ENCODE measurements at regions not wholly inside any gene's neighbourhood (a gene's known extent, or its start where the extent isn't known, plus 50 kb on each side); places are given as distances from the start of the nearest gene placed in this dataset.
A peak's percentile ranks its signal among the peaks of the same experiment; 100 is the strongest.

DNA sequence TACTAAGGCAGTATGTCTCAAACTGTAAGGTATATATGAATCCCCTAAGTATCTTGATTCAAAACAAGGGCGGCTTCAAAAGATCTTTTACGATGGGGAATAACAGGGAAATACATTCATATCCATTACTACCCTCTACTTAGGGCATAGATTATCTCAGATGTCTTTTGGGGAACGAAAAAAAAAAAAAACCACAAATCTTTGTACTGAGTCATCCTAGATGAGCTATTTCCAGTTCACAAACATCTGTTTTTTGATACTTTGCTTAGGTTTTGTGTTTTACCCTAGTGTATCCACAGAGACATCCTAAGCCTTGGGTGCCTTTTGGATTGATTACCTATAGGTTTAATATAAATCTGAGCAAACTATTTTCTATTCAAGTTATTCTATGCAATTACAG is 457.2 kb downstream of the NLGN4X start:
- Histone ChIP-seq H3K27me3 (ENCODE audit: control insufficient read depth, insufficient read depth, low read length) (no peaks in the 10 kb centered on the region), H3K4me1 (ENCODE audit: control insufficient read depth, insufficient read depth, low read length) (no peaks in the 10 kb centered on the region), H3K27ac (ENCODE audit: low read length) (no peak overlapping the region), H3K4me3 (ENCODE audit: low read length) (no peak overlapping the region), H3K36me3 (ENCODE audit: control insufficient read depth, insufficient read depth, low read length) (no peaks in the 10 kb centered on the region), H3K9me3 (ENCODE audit: control insufficient read depth, low read depth, low read length) (no peaks in the 10 kb centered on the region)
- DNase-seq = no peak
- WGBS (ENCODE audit: insufficient coverage, low lambda C conversion rate) = no CpG with 5 or more reads among the region's 3 CpGs

- Histone ChIP-seq H3K27ac (ENCODE audit: low read length) (no peak overlapping the region), H3K27me3 (ENCODE audit: control insufficient read depth, insufficient read depth, low read length) (no peaks in the 10 kb centered on the region)
- WGBS (ENCODE audit: insufficient coverage, low lambda C conversion rate) = 100% methylated on average over 1 of the region's 4 CpGs
These were observed 472.1 kb downstream of the NLGN4X start for GRCh38 chrX:5756616-5757015.

DNA sequence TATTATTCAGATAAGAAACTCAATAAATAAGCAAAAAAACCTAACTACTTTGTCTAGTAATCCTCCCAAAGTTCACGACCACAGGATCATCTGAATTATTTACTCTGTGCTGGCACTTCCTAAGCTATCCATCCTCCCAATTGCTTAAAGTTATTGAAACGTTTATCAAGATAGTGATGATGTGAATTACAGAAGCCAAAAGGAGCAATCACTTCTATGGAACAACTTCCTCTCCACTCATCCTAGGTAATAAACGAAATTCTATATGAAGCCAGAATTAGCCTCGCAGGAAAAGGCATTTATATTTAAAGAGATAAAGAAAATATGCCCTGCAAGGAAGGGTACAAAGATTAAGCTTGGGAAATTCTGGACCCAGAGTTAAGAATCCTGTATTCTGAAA is 475.4 kb downstream of the NLGN4X start:
- Histone ChIP-seq H3K9me3 (ENCODE audit: control insufficient read depth, low read depth, low read length) (no peaks in the 10 kb centered on the region), H3K36me3 (ENCODE audit: control insufficient read depth, insufficient read depth, low read length) (no peaks in the 10 kb centered on the region), H3K27ac (ENCODE audit: low read length) (no peak overlapping the region), H3K4me1 (ENCODE audit: control insufficient read depth, insufficient read depth, low read length) (no peaks in the 10 kb centered on the region), H3K4me3 (ENCODE audit: low read length) (no peak overlapping the region), H3K27me3 (ENCODE audit: control insufficient read depth, insufficient read depth, low read length) (no peaks in the 10 kb centered on the region)
- no CpG with 5 or more reads among the region's 4 CpGs for WGBS (ENCODE audit: insufficient coverage, low lambda C conversion rate)
- DNase-seq = no peak

More at GRCh38 chrX:5756616-5757015, 472.1 kb downstream of the NLGN4X start:
- no peaks in the 10 kb centered on the region for H3K4me1 ChIP-seq (ENCODE audit: control insufficient read depth, insufficient read depth, low read length)
- no peaks in the 10 kb centered on the region for H3K9me3 ChIP-seq (ENCODE audit: control insufficient read depth, low read depth, low read length)
- H3K36me3 ChIP-seq (ENCODE audit: control insufficient read depth, insufficient read depth, low read length) = no peaks in the 10 kb centered on the region
- H3K4me3 ChIP-seq (ENCODE audit: low read length) = no peak overlapping the region
- DNase-seq = no peak

- no peak overlapping the region for H3K4me3 ChIP-seq (ENCODE audit: low read length)
These were observed 475.8 kb downstream of the NLGN4X start for GRCh38 chrX:5752831-5753230.

DNA sequence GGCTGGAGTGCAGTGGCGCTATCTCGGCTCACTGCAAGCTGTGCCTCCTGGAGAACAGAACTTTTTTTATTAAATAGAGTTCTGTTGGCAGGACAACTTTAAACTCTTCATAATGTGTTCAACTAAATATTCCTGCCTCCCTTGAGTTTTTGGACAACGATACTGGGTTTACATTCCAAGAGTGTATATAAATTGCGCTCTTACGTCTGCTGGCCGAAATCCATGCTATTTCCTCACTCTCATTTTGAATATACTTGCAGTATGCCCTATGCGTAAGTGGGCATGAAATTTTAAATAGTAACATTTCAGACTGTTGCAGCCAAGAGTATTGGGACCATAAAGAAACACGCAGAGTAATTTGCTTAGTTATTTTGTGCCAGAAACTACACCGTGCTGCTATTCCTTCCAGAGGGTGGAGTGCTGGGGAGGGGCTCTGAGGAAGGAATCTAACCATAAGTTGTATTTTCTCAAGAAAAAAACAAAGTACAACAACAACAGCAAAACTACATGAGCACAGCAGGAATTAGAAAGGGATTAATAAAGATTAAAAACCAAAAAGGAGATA is 480.0 kb downstream of the NLGN4X start:
- no peak overlapping the region for H3K4me3 ChIP-seq (ENCODE audit: low read length)
- WGBS (ENCODE audit: insufficient coverage, low lambda C conversion rate) = no CpG with 5 or more reads among the region's 9 CpGs
- no peaks in the 10 kb centered on the region for H3K27me3 ChIP-seq (ENCODE audit: control insufficient read depth, insufficient read depth, low read length)
- no peak overlapping the region for H3K27ac ChIP-seq (ENCODE audit: low read length)
- no peaks in the 10 kb centered on the region for H3K36me3 ChIP-seq (ENCODE audit: control insufficient read depth, insufficient read depth, low read length)
- H3K9me3 ChIP-seq (ENCODE audit: control insufficient read depth, low read depth, low read length) = no peaks in the 10 kb centered on the region
- DNase-seq = peak; percentile 9 to 11
- H3K4me1 ChIP-seq (ENCODE audit: control insufficient read depth, insufficient read depth, low read length) = no peaks in the 10 kb centered on the region

More at GRCh38 chrX:5752831-5753230, 475.8 kb downstream of the NLGN4X start:
- no peak for DNase-seq
- Histone ChIP-seq H3K27me3 (ENCODE audit: control insufficient read depth, insufficient read depth, low read length) (no peaks in the 10 kb centered on the region), H3K27ac (ENCODE audit: low read length) (no peak overlapping the region), H3K4me1 (ENCODE audit: control insufficient read depth, insufficient read depth, low read length) (no peaks in the 10 kb centered on the region), H3K9me3 (ENCODE audit: control insufficient read depth, low read depth, low read length) (no peaks in the 10 kb centered on the region), H3K36me3 (ENCODE audit: control insufficient read depth, insufficient read depth, low read length) (no peaks in the 10 kb centered on the region)
- WGBS (ENCODE audit: insufficient coverage, low lambda C conversion rate) = no CpG with 5 or more reads among the region's 1 CpG

DNA sequence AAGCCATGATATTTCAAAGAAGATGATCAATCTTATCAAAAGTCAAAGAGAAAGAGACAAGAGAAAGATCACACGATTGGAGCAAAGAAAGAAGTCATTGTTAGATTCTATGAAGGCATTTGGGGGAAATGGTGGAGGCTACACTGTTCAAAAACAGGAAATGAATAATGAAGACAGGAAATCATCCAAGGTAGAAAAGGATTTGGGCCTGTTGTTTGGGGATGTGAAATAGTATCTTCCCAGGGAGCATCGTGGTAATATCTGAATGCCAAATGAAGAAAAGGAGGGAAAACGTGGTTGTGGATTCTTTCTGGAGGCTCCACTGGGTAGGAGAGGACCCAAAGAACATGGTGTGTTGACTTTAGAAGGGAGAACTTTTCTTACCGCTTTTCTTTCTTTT is 482.4 kb downstream of the NLGN4X start:
- Histone ChIP-seq H3K27me3 (ENCODE audit: control insufficient read depth, insufficient read depth, low read length) (no peaks in the 10 kb centered on the region), H3K36me3 (ENCODE audit: control insufficient read depth, insufficient read depth, low read length) (no peaks in the 10 kb centered on the region), H3K4me1 (ENCODE audit: control insufficient read depth, insufficient read depth, low read length) (no peaks in the 10 kb centered on the region), H3K9me3 (ENCODE audit: control insufficient read depth, low read depth, low read length) (no peaks in the 10 kb centered on the region), H3K4me3 (ENCODE audit: low read length) (no peak overlapping the region), H3K27ac (ENCODE audit: low read length) (no peak overlapping the region)
- no peak for DNase-seq
- WGBS (ENCODE audit: insufficient coverage, low lambda C conversion rate) = no CpG with 5 or more reads among the region's 4 CpGs

- H3K4me3 ChIP-seq (ENCODE audit: low read length) = no peak overlapping the region
- H3K27ac ChIP-seq (ENCODE audit: low read length) = no peak overlapping the region
- H3K36me3 ChIP-seq (ENCODE audit: control insufficient read depth, insufficient read depth, low read length) = no peaks in the 10 kb centered on the region
- peaks cover 2% of the 10 kb centered on the region for H3K9me3 ChIP-seq (ENCODE audit: control insufficient read depth, low read depth, low read length)
- H3K4me1 ChIP-seq (ENCODE audit: control insufficient read depth, insufficient read depth, low read length) = no peaks in the 10 kb centered on the region
- no peak for DNase-seq
- WGBS (ENCODE audit: insufficient coverage, low lambda C conversion rate) = no CpG with 5 or more reads among the region's 3 CpGs
- no peaks in the 10 kb centered on the region for H3K27me3 ChIP-seq (ENCODE audit: control insufficient read depth, insufficient read depth, low read length)
These were observed 495.2 kb downstream of the NLGN4X start for GRCh38 chrX:5733501-5733900.

GRCh38 chrX:5730556-5730955 is 498.1 kb downstream of the NLGN4X start:
- DNase-seq = no peak
- H3K4me1 ChIP-seq (ENCODE audit: control insufficient read depth, insufficient read depth, low read length) = no peaks in the 10 kb centered on the region
- peaks cover 2% of the 10 kb centered on the region for H3K9me3 ChIP-seq (ENCODE audit: control insufficient read depth, low read depth, low read length)

DNA sequence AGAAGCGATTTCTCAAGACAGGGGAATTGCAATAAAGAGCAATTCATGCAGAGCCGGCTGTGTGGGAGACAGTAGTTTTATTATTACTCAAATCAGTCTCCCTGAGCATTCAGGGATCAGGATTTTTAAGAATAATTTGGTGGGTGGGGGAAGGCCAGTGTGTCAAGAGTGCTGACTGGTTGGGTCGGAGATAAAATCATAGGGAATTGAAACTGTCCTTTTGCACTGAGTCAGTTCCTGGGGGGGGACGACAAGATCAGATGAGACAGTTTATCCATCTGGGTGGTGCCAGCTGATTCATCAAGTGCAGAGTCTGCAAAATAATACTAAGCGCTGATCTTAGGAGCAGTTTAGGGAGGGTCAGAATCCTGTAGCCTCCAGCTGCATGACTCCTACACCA is 502.4 kb downstream of the NLGN4X start:
- Histone ChIP-seq H3K36me3 (ENCODE audit: control insufficient read depth, insufficient read depth, low read length) (no peaks in the 10 kb centered on the region), H3K9me3 (ENCODE audit: control insufficient read depth, low read depth, low read length) (no peaks in the 10 kb centered on the region), H3K4me1 (ENCODE audit: control insufficient read depth, insufficient read depth, low read length) (no peaks in the 10 kb centered on the region), H3K27ac (ENCODE audit: low read length) (no peak overlapping the region), H3K4me3 (ENCODE audit: low read length) (no peak overlapping the region), H3K27me3 (ENCODE audit: control insufficient read depth, insufficient read depth, low read length) (no peaks in the 10 kb centered on the region)
- WGBS (ENCODE audit: insufficient coverage, low lambda C conversion rate) = no CpG with 5 or more reads among the region's 5 CpGs
- DNase-seq = no peak

More at GRCh38 chrX:5730556-5730955, 498.1 kb downstream of the NLGN4X start:
- Histone ChIP-seq H3K36me3 (ENCODE audit: control insufficient read depth, insufficient read depth, low read length) (no peaks in the 10 kb centered on the region), H3K27me3 (ENCODE audit: control insufficient read depth, insufficient read depth, low read length) (no peaks in the 10 kb centered on the region), H3K4me3 (ENCODE audit: low read length) (no peak overlapping the region), H3K27ac (ENCODE audit: low read length) (no peak overlapping the region)
- WGBS (ENCODE audit: insufficient coverage, low lambda C conversion rate) = no CpG with 5 or more reads among the region's 2 CpGs

DNA sequence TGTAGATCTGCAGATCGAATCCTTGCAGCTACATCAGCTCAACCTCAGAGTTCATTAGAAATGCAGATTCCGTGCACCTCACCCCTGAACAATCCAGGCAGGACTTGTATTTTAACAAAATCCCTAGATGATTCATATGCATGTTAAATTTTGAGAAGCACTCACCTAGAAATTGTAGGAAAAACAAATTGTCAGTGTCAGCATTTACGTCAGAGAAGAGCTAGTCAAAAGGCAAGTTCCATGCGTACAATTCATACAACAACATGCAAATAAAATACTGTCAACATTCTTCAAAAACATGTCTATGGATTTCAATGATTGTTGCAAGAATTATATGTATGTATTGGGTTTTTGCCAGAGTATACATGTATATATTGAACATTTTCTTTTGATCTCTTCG is 504.5 kb downstream of the NLGN4X start:
- Histone ChIP-seq H3K27me3 (ENCODE audit: control insufficient read depth, insufficient read depth, low read length) (no peaks in the 10 kb centered on the region), H3K4me1 (ENCODE audit: control insufficient read depth, insufficient read depth, low read length) (no peaks in the 10 kb centered on the region), H3K27ac (ENCODE audit: low read length) (no peak overlapping the region), H3K9me3 (ENCODE audit: control insufficient read depth, low read depth, low read length) (no peaks in the 10 kb centered on the region), H3K36me3 (ENCODE audit: control insufficient read depth, insufficient read depth, low read length) (no peaks in the 10 kb centered on the region), H3K4me3 (ENCODE audit: low read length) (no peak overlapping the region)
- WGBS (ENCODE audit: insufficient coverage, low lambda C conversion rate) = no CpG with 5 or more reads among the region's 5 CpGs
- DNase-seq = no peak

DNA sequence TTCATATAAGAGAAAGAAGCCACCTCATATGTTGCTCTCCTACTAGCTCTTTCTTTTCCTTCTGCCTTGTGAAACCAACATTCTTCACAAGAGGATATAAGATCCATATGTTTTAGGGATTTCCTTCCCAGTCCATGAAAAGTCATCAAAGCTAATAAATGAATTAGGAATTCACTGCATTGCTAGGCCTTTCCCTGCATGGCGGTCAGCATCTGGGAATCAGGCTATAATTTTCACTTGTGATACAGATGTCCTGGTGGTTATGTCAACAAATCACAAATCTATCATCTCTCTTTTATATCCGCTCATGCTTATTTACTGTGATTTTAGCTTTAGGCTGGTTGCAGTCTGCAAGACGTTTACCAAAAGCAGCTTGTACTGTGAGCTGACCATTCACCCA is 510.0 kb downstream of the NLGN4X start:
- no peaks in the 10 kb centered on the region for H3K27me3 ChIP-seq (ENCODE audit: control insufficient read depth, insufficient read depth, low read length)
- no CpG with 5 or more reads among the region's 3 CpGs for WGBS (ENCODE audit: insufficient coverage, low lambda C conversion rate)
- H3K9me3 ChIP-seq (ENCODE audit: control insufficient read depth, low read depth, low read length) = no peaks in the 10 kb centered on the region
- H3K27ac ChIP-seq (ENCODE audit: low read length) = no peak overlapping the region
- no peak overlapping the region for H3K4me3 ChIP-seq (ENCODE audit: low read length)
- no peaks in the 10 kb centered on the region for H3K4me1 ChIP-seq (ENCODE audit: control insufficient read depth, insufficient read depth, low read length)
- no peak for DNase-seq
- H3K36me3 ChIP-seq (ENCODE audit: control insufficient read depth, insufficient read depth, low read length) = no peaks in the 10 kb centered on the region

Data from large intestine (tissue), 3 donors.